ENCODE measurements at regions not wholly inside any gene's neighbourhood (a gene's known extent, or its start where the extent isn't known, plus 50 kb on each side); places are given as distances from the start of the nearest gene placed in this dataset.

- TF ChIP-seq CTCF (conservative IDR thresholded peaks at IDR 0.05; ENCODE audit: low read length) (no peak), EZH2phosphoT487 (IDR thresholded peaks at IDR 0.05; ENCODE audit: borderline replicate concordance, low read depth, low read length) (no peak)
These were observed 1179.3 kb downstream of the KCNT2 start for GRCh38 chr1:195428927-195429326.
